ENCODE measurements at regions not wholly inside any gene's neighbourhood (a gene's known extent, or its start where the extent isn't known, plus 50 kb on each side); places are given as distances from the start of the nearest gene placed in this dataset.
"Not testable (repeated sequence)": the region's sequence is repeated elsewhere in the genome, so short reads cannot be mapped to it uniquely, and the experiment has no call there.

DNA sequence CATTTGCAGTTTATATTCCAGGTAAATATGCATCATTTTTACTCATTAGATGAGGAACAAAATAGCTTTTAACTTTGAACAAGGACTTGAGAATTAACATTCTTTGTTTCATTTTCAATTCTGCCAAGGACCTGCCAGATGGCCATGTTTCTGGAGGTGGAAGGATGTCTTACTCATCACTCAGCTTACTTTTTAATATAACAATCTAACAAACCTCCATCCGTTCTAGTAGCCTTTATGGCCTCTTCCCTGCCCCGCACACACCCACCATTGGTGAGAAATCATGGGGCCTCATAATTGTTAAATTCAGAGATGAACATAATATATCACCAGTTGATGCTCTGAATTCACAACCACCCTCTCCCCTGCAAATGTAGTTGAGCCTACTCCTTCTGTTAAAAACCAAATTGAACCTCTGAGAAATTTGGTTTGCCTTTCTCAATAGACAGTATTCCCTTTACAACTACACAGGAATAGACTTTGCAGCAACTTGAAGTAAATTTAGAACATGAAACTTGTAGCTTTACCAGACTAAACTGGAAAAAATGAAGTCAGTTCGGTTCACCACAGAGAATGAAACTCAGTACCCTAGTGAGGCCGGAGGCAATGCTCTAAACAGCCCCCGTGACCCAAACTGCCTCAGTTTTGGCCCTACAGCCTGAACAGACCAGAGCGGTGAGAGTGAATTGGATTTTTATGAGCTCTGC lies 50.1 kb upstream of the ACSL4 start:
- no peak for DNase-seq (ENCODE audit: low spot score)

DNA sequence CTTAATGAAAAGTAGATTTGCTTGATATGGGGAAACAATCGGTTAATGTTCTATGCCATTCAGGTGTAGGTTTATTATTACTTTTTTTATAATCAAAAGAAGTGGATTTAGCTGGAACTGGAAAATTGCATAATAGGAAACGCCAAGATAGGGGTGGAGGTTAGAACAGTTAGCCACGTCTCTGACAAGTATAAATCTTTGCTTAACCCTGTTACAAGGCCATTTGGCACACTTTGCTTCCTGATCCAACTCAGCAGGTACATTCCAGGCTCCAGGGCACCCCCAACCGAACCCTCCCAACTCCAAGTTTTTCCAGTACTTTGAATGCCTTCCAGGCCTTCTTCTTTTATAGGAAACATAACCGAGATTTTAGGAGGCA lies 50.6 kb upstream of the ACSL4 start:
- DNase-seq (ENCODE audit: low spot score) = no peak

DNA sequence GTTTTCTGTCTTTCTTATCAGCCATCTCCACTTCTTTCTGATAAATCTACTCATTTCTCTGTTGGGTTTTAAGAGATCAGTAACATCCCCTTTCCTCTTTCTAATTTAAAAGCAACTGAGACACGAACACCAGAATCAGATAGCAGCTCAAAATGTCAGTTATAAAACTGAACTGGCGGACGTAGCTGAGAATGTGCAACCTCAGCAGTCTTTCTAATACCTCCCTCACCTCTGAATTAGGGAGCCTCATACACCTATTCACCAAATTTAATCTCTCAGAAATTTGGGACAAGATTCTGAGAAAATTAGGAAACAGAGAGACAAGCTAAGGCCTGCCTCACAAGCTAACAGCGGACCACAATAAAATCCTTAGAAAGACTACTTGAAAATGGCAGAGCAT lies 52.0 kb upstream of the ACSL4 start:
- no peak for DNase-seq (ENCODE audit: low spot score)

DNA sequence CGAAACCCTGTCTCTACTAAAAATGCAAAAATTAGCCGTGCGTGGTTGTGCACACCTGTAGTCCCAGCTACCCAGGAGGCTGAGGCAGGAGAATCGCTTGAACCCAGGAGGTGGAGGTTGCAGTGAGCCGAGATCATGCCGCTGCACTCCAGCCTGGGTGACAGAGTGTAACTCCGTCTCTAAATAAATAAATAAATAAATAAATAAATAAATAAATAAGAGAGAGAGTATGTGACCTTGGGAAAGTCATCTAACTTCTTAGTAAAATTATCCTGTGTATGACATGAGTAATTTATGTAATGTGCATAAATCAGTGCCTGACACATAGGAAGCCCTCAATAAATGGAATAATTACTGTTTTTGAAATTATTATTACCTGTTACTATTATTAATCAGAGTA lies 57.5 kb upstream of the ACSL4 start:
- DNase-seq (ENCODE audit: low spot score) = not testable (repeated sequence)

DNA sequence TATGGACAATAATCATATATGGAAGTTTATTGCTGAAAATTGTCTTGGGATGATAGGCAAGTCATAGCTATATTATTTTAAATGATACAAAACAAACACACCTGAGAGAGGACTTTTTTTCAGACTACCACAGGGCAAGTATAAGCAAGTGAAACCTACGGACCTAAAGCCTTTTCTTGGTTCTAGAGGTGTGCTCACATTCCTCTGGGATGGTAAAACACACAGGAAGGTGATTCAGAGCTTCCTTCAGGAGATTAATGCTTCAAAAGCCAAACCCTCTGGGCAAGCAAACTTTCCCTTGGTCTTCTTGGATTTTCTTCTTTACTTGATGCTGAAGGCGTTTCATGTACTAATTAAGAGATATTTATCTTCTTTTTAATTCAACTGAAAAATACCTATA lies 60.1 kb upstream of the ACSL4 start:
- DNase-seq (ENCODE audit: low spot score) = no peak

GRCh38 chrX:109795682-109796081 lies 62.6 kb upstream of the ACSL4 start:
- DNase-seq (ENCODE audit: low spot score) = no peak

- DNase-seq (ENCODE audit: low spot score) = no peak
Observed at GRCh38 chrX:109797311-109797975, 64.4 kb upstream of the ACSL4 start.

GRCh38 chrX:109812236-109812635 lies 79.2 kb upstream of the ACSL4 start:
- no peak for DNase-seq (ENCODE audit: low spot score)

DNA sequence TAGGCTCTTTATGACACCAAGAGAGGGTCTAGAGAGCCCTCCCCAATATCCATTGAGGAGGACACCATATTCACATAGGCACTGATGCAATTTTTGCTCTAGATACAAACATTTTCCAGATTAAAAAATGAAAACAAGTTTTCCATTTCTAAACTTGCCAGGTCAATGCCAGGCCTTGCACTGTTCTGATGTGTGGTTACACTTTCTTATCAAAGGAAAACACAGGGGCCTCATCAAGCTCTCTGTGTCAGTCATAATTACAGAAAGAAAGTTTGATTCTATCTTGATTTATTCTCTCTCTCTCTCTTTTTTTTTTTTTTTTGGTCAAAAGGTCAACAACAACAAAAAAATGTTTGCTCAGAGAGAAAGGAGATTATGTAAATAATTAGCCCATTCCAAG lies 80.2 kb upstream of the ACSL4 start:
- no peak for DNase-seq (ENCODE audit: low spot score)

GRCh38 chrX:109818976-109819375 lies 85.9 kb upstream of the ACSL4 start:
- no peak for DNase-seq (ENCODE audit: low spot score)

- no peak for DNase-seq (ENCODE audit: low spot score)
Observed at GRCh38 chrX:109822861-109823260, 89.8 kb upstream of the ACSL4 start.

GRCh38 chrX:109826954-109827708 lies 94.1 kb upstream of the ACSL4 start:
- DNase-seq (ENCODE audit: low spot score) = peak; percentile 4

GRCh38 chrX:109827772-109828171 lies 94.7 kb upstream of the ACSL4 start:
- no peak for DNase-seq (ENCODE audit: low spot score)

DNA sequence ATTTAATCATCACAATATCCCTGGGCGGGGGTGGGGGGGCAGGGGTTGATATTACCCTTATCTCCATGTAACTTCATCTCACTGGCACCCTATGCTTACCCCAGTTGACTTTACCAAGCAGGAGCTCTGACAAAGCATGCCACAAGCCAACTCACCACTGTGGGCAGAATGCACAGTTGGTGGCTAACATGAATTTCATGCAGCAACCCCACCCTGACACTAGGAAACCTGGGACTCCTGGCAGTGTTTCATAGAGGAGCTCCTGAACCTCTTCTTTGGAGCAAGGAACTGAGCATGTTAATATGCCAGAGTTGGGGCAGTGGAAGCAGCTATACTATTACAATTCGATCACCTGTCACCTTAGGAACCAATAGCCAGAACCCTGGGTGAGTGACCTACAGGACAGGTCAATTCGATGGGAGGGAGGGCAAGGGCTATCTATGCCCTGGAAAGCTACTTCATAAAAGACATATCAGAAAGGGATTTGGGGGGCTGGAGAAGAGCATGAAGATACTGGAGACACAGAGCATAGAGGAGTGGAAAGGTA lies 97.2 kb upstream of the ACSL4 start:
- DNase-seq (ENCODE audit: low spot score) = no peak

DNA sequence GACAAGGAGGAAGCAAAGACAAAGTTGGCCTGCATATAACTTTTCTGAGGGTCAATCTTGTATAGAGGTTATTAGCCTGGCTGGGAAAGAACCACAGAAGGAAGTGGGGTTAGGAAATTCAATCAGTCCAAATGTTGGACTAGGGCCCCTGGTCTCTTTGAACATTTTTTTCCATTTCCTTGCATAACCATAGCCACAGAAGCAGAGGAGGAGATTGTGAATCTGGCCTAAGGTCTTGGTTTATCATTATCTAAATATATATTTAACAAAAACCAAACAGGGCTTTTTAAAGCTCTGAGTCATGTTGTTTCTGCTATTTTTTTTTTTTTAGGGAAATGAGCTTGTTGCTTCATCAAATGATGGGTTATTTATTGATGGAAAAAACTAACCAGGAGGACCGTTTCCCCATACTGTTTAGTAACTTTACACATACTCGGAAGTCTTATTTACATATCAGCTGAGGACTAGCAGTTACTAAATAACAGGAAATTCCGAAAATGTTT lies 97.7 kb upstream of the ACSL4 start:
- no peak for DNase-seq (ENCODE audit: low spot score)

GRCh38 chrX:109831326-109831985 lies 98.4 kb upstream of the ACSL4 start:
- no peak for DNase-seq (ENCODE audit: low spot score)

GRCh38 chrX:109839694-109840567 lies 106.9 kb upstream of the ACSL4 start:
- peak; percentile 41 for DNase-seq (ENCODE audit: low spot score)

GRCh38 chrX:109840585-109840984 lies 107.5 kb upstream of the ACSL4 start:
- DNase-seq (ENCODE audit: low spot score) = no peak

DNA sequence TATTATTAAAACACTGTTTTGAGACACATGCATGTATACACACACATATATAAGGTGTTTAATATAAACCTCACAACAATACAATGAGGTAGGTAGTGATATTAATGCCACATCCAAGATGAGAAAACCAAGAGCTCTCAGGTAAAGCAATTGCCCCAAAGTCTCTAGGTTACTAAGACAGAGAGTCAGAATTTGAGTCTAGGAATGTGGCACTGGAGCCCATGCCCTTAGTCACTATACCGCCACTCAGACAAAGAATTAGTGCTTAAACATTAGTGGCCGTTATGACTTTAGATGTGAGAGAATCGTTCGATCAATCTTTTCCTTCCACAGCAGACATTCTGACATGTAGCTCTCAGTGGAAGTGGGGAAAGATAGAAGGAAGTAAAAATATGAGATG lies 108.2 kb upstream of the ACSL4 start:
- DNase-seq (ENCODE audit: low spot score) = no peak

GRCh38 chrX:109841869-109842579 lies 109.0 kb upstream of the ACSL4 start:
- DNase-seq (ENCODE audit: low spot score) = no peak

DNA sequence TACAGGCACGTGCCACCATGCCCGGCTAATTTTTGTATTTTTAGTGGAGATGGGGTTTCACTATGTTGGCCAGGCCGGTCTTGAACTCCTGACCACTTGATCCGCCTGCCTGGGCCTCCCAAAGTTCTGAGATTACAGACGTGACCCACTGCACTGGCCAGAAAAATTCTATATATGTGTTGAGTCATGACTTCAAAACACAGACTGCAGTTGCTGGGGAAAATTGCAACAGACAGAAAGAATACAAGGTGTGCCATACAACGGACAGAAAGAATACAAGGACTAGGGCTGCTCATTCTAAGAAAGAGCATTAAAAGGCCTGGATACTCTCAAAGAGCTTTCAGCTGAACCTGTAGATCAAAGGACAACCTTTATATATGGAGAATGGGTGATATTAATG lies 109.6 kb upstream of the ACSL4 start:
- no peak for DNase-seq (ENCODE audit: low spot score)

Measured in iPS-NIHi11 (cell line).